ENCODE measurements at regions not wholly inside any gene's neighbourhood (a gene's known extent, or its start where the extent isn't known, plus 50 kb on each side); places are given as distances from the start of the nearest gene placed in this dataset.

DNA sequence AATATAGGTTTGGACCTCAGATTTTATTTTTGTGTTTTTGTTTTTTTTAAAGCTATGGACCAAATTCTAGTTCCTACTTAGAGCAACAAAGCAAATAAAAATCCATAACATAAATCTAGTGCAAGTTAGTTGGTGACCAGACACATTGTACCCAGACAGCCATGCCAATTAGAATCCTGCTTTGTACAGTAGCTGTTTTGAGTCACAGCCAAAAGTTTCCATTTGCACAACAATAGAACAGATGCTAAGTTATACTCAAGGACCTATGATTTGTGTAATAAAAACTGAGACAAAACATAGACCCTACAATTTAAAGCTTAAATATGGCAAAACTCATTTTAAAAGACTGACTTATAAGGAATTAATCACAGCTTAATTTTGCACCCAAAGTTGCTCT lies 513.1 kb upstream of the CBLB start:
- no peak overlapping the region for H3K4me3 Mint-ChIP-seq
- no peaks in the 10 kb centered on the region for H3K9me3 Mint-ChIP-seq
- no peak overlapping the region for H3K4me2 ChIP-seq
- H3K4me1 ChIP-seq = peaks cover 5% of the 10 kb centered on the region
- H4K20me1 ChIP-seq (ENCODE audit: low read depth) = no peaks in the 10 kb centered on the region
- no peak overlapping the region for H2AFZ ChIP-seq (replicated peaks)
- H3K9me3 ChIP-seq (ENCODE audit: low read depth) = no peaks in the 10 kb centered on the region
- no peaks in the 10 kb centered on the region for H3K36me3 Mint-ChIP-seq
- H3K36me3 ChIP-seq = no peaks in the 10 kb centered on the region
- no peak for DNase-seq (ENCODE audit: low spot score)
- H3K9ac ChIP-seq = no peak overlapping the region
- H3K4me3 ChIP-seq = no peak overlapping the region
- TF ChIP-seq EZH2phosphoT487 (IDR thresholded peaks at IDR 0.05) (no peak), EZH2 (IDR thresholded peaks at IDR 0.05) (no peak)
- TF ChIP-seq, protein P1, sequence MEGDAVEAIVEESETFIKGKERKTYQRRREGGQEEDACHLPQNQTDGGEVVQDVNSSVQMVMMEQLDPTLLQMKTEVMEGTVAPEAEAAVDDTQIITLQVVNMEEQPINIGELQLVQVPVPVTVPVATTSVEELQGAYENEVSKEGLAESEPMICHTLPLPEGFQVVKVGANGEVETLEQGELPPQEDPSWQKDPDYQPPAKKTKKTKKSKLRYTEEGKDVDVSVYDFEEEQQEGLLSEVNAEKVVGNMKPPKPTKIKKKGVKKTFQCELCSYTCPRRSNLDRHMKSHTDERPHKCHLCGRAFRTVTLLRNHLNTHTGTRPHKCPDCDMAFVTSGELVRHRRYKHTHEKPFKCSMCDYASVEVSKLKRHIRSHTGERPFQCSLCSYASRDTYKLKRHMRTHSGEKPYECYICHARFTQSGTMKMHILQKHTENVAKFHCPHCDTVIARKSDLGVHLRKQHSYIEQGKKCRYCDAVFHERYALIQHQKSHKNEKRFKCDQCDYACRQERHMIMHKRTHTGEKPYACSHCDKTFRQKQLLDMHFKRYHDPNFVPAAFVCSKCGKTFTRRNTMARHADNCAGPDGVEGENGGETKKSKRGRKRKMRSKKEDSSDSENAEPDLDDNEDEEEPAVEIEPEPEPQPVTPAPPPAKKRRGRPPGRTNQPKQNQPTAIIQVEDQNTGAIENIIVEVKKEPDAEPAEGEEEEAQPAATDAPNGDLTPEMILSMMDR (IDR thresholded peaks at IDR 0.05) = no peak
- no peak overlapping the region for H3K27ac Mint-ChIP-seq
- H3F3A ChIP-seq (ENCODE audit: low read depth) = no peaks in the 10 kb centered on the region
- H3K27me3 Mint-ChIP-seq (ENCODE audit: insufficient read depth, low read depth) = no peaks in the 10 kb centered on the region
- no peak overlapping the region for H3K27ac ChIP-seq
- no peaks in the 10 kb centered on the region for H3K79me2 ChIP-seq (ENCODE audit: low read depth)
- H3K4me1 Mint-ChIP-seq = peaks cover 4% of the 10 kb centered on the region
- H3K27me3 ChIP-seq = no peaks in the 10 kb centered on the region

DNA sequence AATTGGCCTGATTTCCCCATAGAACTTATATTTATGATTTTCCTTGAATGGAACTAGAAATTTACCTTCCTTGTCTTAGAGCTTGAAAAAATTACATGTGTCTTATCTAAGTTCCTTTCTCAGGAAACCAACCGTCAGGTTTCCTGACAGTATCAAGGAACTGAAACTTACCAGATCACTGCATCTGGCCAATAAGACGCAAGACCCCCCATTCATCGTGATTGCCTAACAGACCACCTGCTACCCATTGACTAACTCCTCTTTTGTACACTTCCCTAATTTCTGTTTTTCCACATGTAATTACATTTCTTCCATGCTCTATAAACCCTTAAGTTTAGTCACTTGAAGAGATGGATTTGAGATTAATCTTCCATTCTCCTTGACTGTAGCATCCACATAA lies 517.2 kb upstream of the CBLB start:
- Histone ChIP-seq H3K27me3 (no peaks in the 10 kb centered on the region), H3K27ac (no peak overlapping the region), H4K20me1 (ENCODE audit: low read depth) (no peaks in the 10 kb centered on the region), H3K4me2 (no peak overlapping the region), H2AFZ (replicated peaks) (no peak overlapping the region), H3K36me3 (no peaks in the 10 kb centered on the region), H3K9me3 (ENCODE audit: low read depth) (no peaks in the 10 kb centered on the region), H3F3A (ENCODE audit: low read depth) (no peaks in the 10 kb centered on the region), H3K79me2 (ENCODE audit: low read depth) (no peaks in the 10 kb centered on the region), H3K4me3 (no peak overlapping the region), H3K9ac (no peak overlapping the region), H3K4me1 (peaks cover 5% of the 10 kb centered on the region)
- TF ChIP-seq EZH2phosphoT487 (IDR thresholded peaks at IDR 0.05) = no peak
- TF ChIP-seq EZH2 (IDR thresholded peaks at IDR 0.05) = no peak
- TF ChIP-seq, protein P1 (IDR thresholded peaks at IDR 0.05) = no peak
- Mint-ChIP-seq H3K4me1 (no peaks in the 10 kb centered on the region), H3K9me3 (no peaks in the 10 kb centered on the region), H3K27ac (no peak overlapping the region), H3K27me3 (ENCODE audit: insufficient read depth, low read depth) (no peaks in the 10 kb centered on the region), H3K4me3 (no peak overlapping the region), H3K36me3 (no peaks in the 10 kb centered on the region)
- no peak for DNase-seq (ENCODE audit: low spot score)

DNA sequence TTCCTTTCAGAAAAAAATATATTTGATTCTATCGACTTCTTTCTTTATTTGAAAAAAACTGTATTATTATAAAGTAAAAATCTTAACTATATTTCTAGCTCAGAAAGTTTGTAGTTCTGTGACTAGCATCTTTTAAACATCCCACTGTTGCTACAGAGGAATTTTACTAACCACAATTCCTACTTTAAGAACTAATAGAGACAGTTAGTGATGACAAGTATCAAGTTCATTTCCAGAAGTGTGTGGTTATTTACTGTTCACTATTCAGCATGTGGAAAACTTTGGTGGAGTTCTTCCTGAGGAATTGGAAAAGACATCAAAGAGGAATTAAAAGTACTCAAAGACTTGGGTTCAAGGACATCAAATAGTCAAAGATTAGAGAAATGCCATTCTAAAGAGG lies 524.1 kb upstream of the CBLB start:
- H3K36me3 ChIP-seq = no peaks in the 10 kb centered on the region
- H4K20me1 ChIP-seq (ENCODE audit: low read depth) = no peaks in the 10 kb centered on the region
- no peaks in the 10 kb centered on the region for H3K9me3 ChIP-seq (ENCODE audit: low read depth)
- no peak for DNase-seq (ENCODE audit: low spot score)
- no peaks in the 10 kb centered on the region for H3K9me3 Mint-ChIP-seq
- H3K4me3 Mint-ChIP-seq = no peak overlapping the region
- H3K4me3 ChIP-seq = no peak overlapping the region
- TF ChIP-seq EZH2phosphoT487 (IDR thresholded peaks at IDR 0.05) (no peak), EZH2 (IDR thresholded peaks at IDR 0.05) (no peak)
- TF ChIP-seq, protein P1 (IDR thresholded peaks at IDR 0.05) = no peak
- no peaks in the 10 kb centered on the region for H3K36me3 Mint-ChIP-seq
- H3K27ac Mint-ChIP-seq = no peak overlapping the region
- no peaks in the 10 kb centered on the region for H3K27me3 ChIP-seq
- H3K27me3 Mint-ChIP-seq (ENCODE audit: insufficient read depth, low read depth) = no peaks in the 10 kb centered on the region
- no peak overlapping the region for H2AFZ ChIP-seq (replicated peaks)
- H3F3A ChIP-seq (ENCODE audit: low read depth) = peaks cover 8% of the 10 kb centered on the region
- H3K4me1 ChIP-seq = peaks cover 30% of the 10 kb centered on the region
- no peak overlapping the region for H3K27ac ChIP-seq
- no peak overlapping the region for H3K4me2 ChIP-seq
- H3K4me1 Mint-ChIP-seq = peaks cover 2% of the 10 kb centered on the region
- H3K79me2 ChIP-seq (ENCODE audit: low read depth) = no peaks in the 10 kb centered on the region
- H3K9ac ChIP-seq = no peak overlapping the region

DNA sequence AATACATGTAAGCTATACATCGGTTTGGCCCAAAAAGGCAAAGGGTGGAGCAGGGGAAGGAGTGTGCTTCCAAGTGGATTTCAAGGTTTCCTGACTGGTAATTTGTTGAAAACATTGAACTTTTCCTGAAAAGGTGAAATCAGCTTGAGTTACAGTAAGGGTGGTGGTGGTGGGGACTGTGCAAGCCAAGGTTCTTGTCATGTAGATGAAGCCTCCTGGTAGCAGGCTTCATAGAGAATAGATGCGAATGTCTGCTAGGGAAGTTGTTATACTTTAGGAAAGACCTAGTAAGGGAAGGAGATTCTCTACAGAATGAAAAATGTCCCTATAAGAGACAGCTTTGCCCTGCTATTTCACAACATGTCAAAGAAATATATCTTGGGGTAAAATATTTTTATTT lies 528.2 kb upstream of the CBLB start:
- TF ChIP-seq, protein P1 (IDR thresholded peaks at IDR 0.05) = no peak
- no peak for TF ChIP-seq EZH2phosphoT487 (IDR thresholded peaks at IDR 0.05)
- TF ChIP-seq EZH2 (IDR thresholded peaks at IDR 0.05) = no peak
- H3K36me3 ChIP-seq = no peaks in the 10 kb centered on the region
- no peak overlapping the region for H3K9ac ChIP-seq
- peaks cover 19% of the 10 kb centered on the region for H3K4me1 Mint-ChIP-seq
- H3K36me3 Mint-ChIP-seq = no peaks in the 10 kb centered on the region
- no peaks in the 10 kb centered on the region for H3K9me3 Mint-ChIP-seq
- no peaks in the 10 kb centered on the region for H4K20me1 ChIP-seq (ENCODE audit: low read depth)
- H3K27ac ChIP-seq = no peak overlapping the region
- no peak overlapping the region for H3K4me3 ChIP-seq
- H3K27ac Mint-ChIP-seq = no peak overlapping the region
- H3K4me2 ChIP-seq = no peak overlapping the region
- H2AFZ ChIP-seq (replicated peaks) = no peak overlapping the region
- no peak for DNase-seq (ENCODE audit: low spot score)
- H3F3A ChIP-seq (ENCODE audit: low read depth) = peaks cover 37% of the 10 kb centered on the region
- H3K27me3 Mint-ChIP-seq (ENCODE audit: insufficient read depth, low read depth) = no peaks in the 10 kb centered on the region
- no peak overlapping the region for H3K4me3 Mint-ChIP-seq
- H3K27me3 ChIP-seq = no peaks in the 10 kb centered on the region
- peaks cover 63% of the 10 kb centered on the region for H3K4me1 ChIP-seq
- no peaks in the 10 kb centered on the region for H3K9me3 ChIP-seq (ENCODE audit: low read depth)
- no peaks in the 10 kb centered on the region for H3K79me2 ChIP-seq (ENCODE audit: low read depth)

All from neural progenitor cell (in vitro differentiated cells).